AG10803 (cell line): ENCODE measurements at regions not wholly inside any gene's neighbourhood (a gene's known extent, or its start where the extent isn't known, plus 50 kb on each side); places are given as distances from the start of the nearest gene placed in this dataset.
"Not testable (repeated sequence)": the region's sequence is repeated elsewhere in the genome, so short reads cannot be mapped to it uniquely, and the experiment has no call there.

ENCODE experiments used
- DNase-seq: peaks from one replicate; pipeline ENCODE4 v3.0.0; 2010; ENCODE audit warnings: low read depth
- H3K4me3 ChIP-seq: 2 replicates; pipeline ENCODE4 v1.5.1; 2011; ENCODE audit warnings: mild to moderate bottlenecking, low read length, control low read depth
- CTCF ChIP-seq: conservative IDR thresholded peaks from 2 replicates; pipeline ENCODE4 v1.5.1; 2011; ENCODE audit warnings: mild to moderate bottlenecking, low read length, control low read depth, inconsistent platforms

GRCh38 chr7:36058020-36058592 is 94.9 kb upstream of the EEPD1 start:
- DNase-seq: no peak
- H3K4me3 ChIP-seq: no peak overlapping the region
- no peak for TF ChIP-seq CTCF

GRCh38 chr7:36060388-36060787 is 92.7 kb upstream of the EEPD1 start:
- H3K4me3 ChIP-seq, DNase-seq: not testable (repeated sequence)

- TF ChIP-seq CTCF: no peak; the same call in 1 of the 2 replicates
- peak; percentile 65 for DNase-seq
- H3K4me3 ChIP-seq: no peak overlapping the region
These were observed 90.8 kb upstream of the EEPD1 start for GRCh38 chr7:36062154-36062815.

GRCh38 chr7:36064676-36065075 is 88.4 kb upstream of the EEPD1 start:
- TF ChIP-seq CTCF: no peak
- DNase-seq: no peak
- H3K4me3 ChIP-seq: no peak overlapping the region

- not testable (repeated sequence) for H3K4me3 ChIP-seq, DNase-seq
These were observed 87.3 kb upstream of the EEPD1 start for GRCh38 chr7:36065563-36066342.

GRCh38 chr7:36066343-36066664 is 86.8 kb upstream of the EEPD1 start:
- no peak overlapping the region for H3K4me3 ChIP-seq
- no peak for TF ChIP-seq CTCF
- no peak for DNase-seq

GRCh38 chr7:36070230-36070629 is 82.8 kb upstream of the EEPD1 start:
- no peak for TF ChIP-seq CTCF
- H3K4me3 ChIP-seq: no peak overlapping the region
- DNase-seq: no peak

- TF ChIP-seq CTCF: no peak
- DNase-seq: peak; percentile 24
These were observed 81.4 kb upstream of the EEPD1 start for GRCh38 chr7:36071605-36072004.

More at GRCh38 chr7:36071605-36072004, 81.4 kb upstream of the EEPD1 start:
- no peak overlapping the region for H3K4me3 ChIP-seq
